RPMI7951 (cell line): ENCODE measurements at regions not wholly inside any gene's neighbourhood (a gene's known extent, or its start where the extent isn't known, plus 50 kb on each side); places are given as distances from the start of the nearest gene placed in this dataset.
"Not testable (repeated sequence)": the region's sequence is repeated elsewhere in the genome, so short reads cannot be mapped to it uniquely, and the experiment has no call there.

Experiments used
- DNase-seq: peaks from one replicate; pipeline ENCODE4 v3.0.0-alpha.2; 2012; ENCODE audit warnings: low read depth

DNA sequence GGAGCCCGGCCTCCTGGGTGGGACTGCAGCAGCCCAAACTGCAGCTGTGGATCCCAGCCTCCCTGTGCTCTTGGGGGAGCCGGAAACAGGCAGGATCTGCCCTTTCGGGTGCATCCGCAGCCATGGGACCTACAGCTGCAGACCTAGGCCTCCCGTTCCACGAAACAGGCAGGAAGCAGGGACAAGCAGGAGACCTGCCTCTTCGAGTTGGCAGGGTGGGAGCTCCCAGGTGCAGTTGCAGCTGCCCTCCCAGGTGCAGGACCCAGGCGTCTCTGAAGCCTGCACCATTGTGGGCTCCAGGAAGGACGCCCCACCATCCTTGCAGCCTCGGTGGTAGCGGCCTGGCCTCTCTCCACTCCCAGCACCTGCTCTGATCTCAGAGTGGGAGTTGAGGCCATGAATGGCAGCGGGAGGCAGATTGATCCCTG lies 189.0 kb upstream of the KLHL1 start:
- no peak for DNase-seq

GRCh38 chr13:70284371-70284770 lies 176.1 kb upstream of the KLHL1 start:
- no peak for DNase-seq

- no peak for DNase-seq
These were observed 167.6 kb upstream of the KLHL1 start for GRCh38 chr13:70275841-70276240.

DNA sequence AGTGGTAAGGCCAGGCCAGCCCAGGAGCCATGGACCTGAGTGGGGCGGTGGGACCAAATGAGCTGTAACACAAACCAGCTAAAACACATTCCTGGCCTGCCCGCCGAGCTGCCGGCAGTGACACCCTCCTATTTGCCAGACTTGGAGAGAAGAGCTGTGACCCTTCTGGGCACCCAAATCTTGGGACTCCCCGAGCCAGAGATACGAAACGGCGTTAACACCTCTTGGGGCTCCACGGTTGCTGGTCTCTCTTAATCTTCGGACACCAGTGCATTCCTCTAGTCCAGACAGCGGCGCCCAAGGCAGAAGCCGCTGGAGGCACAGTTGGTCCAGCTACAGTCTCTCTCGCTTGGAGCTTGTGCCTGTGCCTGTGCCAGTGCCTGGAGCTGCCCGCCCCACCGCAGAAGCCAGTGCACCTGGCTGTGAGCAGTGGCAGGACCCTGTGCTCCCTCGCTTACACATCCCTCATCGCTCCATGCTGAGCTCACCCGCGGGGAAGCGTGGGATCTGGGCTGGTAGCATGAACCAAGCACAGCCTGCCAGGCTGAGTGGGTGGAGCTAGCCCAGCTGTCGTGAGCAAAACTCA lies 147.2 kb upstream of the KLHL1 start:
- no peak for DNase-seq

GRCh38 chr13:70253834-70254233 lies 145.6 kb upstream of the KLHL1 start:
- no peak for DNase-seq

DNA sequence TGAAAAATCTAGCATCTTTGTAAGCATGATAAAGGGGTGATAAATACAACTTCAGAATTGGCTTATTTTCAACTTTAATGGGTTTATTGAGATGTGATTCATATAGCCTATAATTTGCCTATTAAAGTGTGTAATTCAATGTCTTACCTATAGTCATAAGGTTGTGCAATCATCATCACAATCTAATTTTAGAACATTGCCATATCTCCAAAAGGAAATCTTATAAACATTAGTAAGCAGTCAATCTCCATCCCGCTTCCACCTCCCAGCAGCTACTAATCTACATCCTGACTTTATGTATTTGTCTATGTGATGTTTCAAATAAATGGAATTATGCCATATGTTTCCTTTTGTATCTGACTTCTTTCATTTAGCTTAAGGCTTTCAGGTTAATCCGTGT lies 145.2 kb upstream of the KLHL1 start:
- no peak for DNase-seq

DNA sequence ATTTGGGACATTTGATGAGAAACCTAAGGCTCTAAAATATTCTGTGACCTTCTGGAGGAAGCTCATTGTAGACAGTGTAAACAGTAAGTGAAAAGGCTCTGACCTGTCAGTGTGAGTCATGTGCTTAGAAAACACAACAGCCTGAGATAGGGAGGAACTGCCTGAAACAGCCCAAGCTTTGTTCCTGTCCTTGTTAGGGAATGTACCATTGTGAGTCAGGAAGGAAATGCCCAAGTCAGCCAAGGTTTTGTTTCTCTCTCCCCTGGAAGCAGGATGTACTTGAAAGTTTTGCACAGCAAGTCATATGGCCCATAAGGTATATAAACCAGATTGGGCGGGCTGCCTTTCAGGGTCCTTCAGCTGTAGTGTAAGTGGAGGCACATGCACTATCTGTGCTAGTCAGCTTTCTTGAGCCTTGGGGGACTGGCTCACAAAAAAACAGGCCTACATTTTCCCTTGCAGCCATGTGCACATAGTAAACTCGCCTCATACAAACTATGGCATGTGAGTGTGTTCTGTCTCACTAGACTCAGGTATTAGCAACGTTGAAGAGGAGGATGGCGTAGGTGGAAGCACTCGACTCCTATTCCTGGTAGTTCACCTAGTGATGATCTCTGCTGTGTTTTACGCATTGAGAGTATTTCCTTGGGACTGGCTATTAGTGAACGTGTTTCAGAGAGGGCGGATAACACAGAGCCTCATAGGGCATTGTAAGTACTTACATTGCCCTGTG lies 141.2 kb upstream of the KLHL1 start:
- DNase-seq, result no peak

DNA sequence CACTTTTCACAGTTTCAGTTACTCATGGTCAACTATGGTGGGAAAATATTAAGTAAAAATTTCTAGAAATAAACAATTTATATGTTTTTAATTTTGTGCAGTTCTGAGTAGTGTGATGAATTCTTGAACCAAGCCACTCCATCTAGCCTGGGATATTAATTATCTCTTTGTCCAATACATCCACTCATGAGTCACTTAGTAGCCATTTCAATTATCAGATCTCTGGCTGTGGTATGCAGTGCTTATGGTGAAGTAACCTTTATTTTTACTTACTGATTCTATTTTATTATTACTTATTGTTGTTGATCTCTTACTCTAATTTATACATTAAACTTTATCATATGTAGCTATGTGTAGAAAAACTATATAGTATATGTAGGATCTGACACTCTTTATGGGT lies 128.9 kb upstream of the KLHL1 start:
- DNase-seq, result no peak

- no peak for DNase-seq
These were observed 127.3 kb upstream of the KLHL1 start for GRCh38 chr13:70235565-70235964.

DNA sequence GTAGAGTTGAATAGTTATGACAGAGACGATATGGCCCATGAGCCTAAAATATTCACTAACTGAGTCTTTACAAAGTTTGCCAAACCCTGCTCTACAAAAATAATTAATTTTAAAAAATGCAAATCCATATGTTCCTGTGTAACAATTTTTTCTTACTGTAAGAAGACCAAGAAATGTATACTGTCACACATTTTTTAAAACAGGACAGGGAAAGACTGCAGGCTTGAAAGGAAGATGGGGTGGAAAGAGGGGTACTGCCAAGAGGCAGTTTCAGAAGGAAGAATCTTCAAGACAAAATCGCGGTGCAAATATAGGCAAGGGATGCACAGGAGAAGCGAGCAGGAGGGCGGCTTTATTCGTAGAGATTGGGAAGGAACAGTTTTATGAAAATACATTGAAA lies 115.7 kb upstream of the KLHL1 start:
- DNase-seq, result no peak

- DNase-seq, result no peak
These were observed 114.7 kb upstream of the KLHL1 start for GRCh38 chr13:70222926-70223325.

DNA sequence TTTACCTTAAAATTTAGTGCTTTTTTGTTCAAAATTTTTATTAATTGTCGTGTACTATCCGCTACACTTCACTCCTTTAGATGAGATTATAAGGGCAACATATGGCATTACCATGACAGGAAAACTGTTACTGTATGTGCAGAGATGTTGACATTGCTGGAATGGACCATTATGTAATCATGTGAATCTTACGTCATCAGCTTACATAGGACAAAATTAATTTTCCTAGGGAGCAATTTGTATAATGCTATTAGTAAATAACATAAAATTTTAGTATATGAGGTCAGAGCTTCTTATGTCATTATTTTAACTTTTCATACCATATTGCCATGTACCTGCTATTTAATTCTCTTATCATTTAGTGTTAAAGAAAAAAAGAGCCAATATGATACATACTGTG lies 110.4 kb upstream of the KLHL1 start:
- DNase-seq, result no peak

DNA sequence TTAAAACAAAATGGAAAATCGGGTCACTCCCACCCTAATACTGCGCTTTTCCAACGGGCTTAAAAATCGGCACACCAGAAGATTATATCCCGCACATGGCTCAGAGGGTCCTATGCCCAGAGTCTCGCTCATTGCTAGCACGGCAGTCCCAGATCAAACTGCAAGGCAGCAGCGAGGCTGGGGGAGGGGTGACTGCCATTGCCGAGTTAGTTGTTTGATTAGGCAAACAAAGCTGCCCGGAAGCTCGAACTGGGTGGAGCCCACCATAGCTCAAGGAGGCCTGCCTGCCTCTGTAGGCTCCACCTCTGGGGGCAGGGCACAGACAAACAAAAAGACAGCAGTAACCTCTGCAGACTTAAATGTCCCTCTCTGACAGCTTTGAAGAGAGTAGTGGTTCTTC lies 100.7 kb upstream of the KLHL1 start:
- not testable (repeated sequence) for DNase-seq

GRCh38 chr13:70206671-70207070 lies 98.4 kb upstream of the KLHL1 start:
- no peak for DNase-seq

DNA sequence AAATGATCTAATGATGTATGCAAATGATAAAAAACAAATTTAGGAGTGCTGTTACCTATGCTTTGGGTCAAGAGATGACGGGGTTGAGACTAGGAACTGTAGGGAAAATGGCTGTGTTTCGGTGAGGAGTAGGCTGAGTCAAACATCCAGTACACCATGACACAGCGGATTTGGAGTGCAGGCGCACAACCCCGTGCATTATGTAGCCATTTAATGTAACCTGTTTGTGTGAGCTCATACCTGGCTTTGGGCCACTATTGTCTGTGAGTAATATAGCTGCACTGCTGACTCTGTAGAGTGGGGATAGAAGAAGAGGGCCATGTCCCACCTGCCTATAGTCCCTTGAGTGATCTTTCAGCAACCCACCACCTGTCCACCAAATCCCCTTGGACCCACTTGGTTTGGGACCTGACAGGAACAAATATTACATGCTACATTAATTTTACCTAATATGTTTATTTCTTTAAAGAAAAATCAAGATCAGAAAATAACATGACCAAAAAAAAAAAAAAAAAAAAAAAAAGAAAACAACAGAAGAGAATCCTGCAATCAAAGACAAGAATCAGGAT lies 95.5 kb upstream of the KLHL1 start:
- DNase-seq, result no peak

DNA sequence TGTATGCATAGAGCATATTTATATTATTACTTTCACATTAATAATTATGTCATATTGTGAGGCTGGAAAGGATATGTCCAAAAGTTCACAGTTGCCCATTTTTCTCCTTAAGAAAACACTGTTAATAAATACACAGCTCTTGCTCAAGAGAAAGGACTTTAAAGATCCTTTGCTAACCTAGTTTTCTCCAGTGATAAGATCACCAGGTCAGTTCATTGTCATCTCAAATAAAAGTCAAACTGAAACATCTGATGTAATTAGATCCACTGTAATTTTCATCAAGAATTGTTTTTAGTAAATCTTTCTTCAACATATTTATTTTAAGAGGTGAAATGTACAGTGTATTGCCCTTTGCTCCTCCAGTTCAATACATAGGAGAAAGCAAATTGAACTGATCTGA lies 82.8 kb upstream of the KLHL1 start:
- no peak for DNase-seq

GRCh38 chr13:70189981-70190380 lies 81.7 kb upstream of the KLHL1 start:
- DNase-seq, result no peak

DNA sequence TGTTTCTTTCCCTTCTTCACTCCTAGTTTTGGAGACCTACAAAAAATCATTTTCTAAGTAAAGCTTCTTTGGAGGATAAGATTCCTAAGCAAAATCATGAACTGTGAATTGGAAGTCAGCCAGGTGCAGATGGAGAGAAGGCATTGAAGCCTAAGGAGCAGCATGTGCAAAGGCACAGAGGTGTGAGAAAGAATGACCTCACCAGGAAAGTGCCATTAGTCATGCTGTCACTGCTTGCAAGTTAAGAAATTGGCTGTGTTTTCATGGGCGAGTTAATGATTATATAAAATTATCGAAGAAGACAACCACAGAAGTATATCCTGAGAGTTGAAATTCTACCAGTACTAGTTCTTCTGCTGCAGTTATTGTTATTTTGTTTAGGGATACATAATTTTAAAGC lies 80.3 kb upstream of the KLHL1 start:
- DNase-seq, result no peak

DNA sequence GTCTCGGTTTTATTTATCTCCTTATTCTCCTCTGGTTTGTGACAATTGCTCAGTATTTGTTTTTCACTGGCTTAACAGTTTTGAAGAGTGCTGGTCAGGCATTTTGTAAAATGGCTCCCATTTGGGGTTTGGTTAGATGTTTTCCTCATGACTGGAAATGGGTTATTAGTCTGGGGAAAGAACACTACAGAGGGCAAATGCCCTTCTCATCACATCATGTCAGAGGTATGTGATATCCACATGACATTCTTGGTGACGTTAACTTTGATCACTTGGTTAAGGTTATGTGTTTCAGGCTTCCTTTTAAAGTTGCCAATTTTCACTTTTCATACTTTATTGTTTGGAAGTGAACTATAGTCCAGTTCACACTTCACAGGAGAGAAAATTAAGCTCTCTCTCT lies 74.8 kb upstream of the KLHL1 start:
- no peak for DNase-seq
